HG03575 (cell line): ENCODE measurements at regions not wholly inside any gene's neighbourhood (a gene's known extent, or its start where the extent isn't known, plus 50 kb on each side); places are given as distances from the start of the nearest gene placed in this dataset.

Experiments
- ATAC-seq: cut with Tn5 transposase; IDR thresholded peaks from one replicate; pipeline ENCODE4 v1.9.1; 2021; ENCODE audit not compliant: unreplicated experiment, insufficient number of reproducible peaks, low FRiP score; ENCODE audit errors: extremely low read depth

- ATAC-seq = no peak
Observed at GRCh38 chr11:116698080-116698479, 74.7 kb downstream of the BUD13 start.

- ATAC-seq = no peak
Observed at GRCh38 chr11:116697639-116698038, 75.1 kb downstream of the BUD13 start.

- no peak for ATAC-seq
Observed at GRCh38 chr11:116697011-116697410, 75.8 kb downstream of the BUD13 start.

- no peak for ATAC-seq
Observed at GRCh38 chr11:116696381-116696941, 76.3 kb downstream of the BUD13 start.

- ATAC-seq = no peak
Observed at GRCh38 chr11:116695657-116696254, 77.0 kb downstream of the BUD13 start.

- no peak for ATAC-seq
Observed at GRCh38 chr11:116694815-116695590, 77.8 kb downstream of the BUD13 start.

GRCh38 chr11:116694349-116694725, 78.5 kb downstream of the BUD13 start:
- ATAC-seq = no peak

GRCh38 chr11:116693593-116694348, 79.0 kb downstream of the BUD13 start:
- no peak for ATAC-seq

- ATAC-seq = no peak
Observed at GRCh38 chr11:116693102-116693570, 79.7 kb downstream of the BUD13 start.

- ATAC-seq = no peak
Observed at GRCh38 chr11:116692318-116693101, 80.3 kb downstream of the BUD13 start.

GRCh38 chr11:116691771-116692177, 81.0 kb downstream of the BUD13 start:
- ATAC-seq = no peak

- ATAC-seq = no peak
Observed at GRCh38 chr11:116690611-116691010, 82.2 kb downstream of the BUD13 start.

- ATAC-seq = no peak
Observed at GRCh38 chr11:116689413-116690127, 83.2 kb downstream of the BUD13 start.

GRCh38 chr11:116688202-116688540, 84.6 kb downstream of the BUD13 start:
- no peak for ATAC-seq

- no peak for ATAC-seq
Observed at GRCh38 chr11:116687458-116688201, 85.2 kb downstream of the BUD13 start.

- ATAC-seq = no peak
Observed at GRCh38 chr11:116686866-116687265, 85.9 kb downstream of the BUD13 start.

GRCh38 chr11:116683982-116684381, 88.8 kb downstream of the BUD13 start:
- ATAC-seq = no peak
